OCI-LY1 (cell line): ENCODE measurements at regions not wholly inside any gene's neighbourhood (a gene's known extent, or its start where the extent isn't known, plus 50 kb on each side); places are given as distances from the start of the nearest gene placed in this dataset.

Experiments used
- EZH2 ChIP-seq: fragments of 200-600 bp; sonication (generic), shearing (Covaris generic); IDR thresholded peaks from 2 replicates; pipeline ENCODE4 v1.8.0; 2017; ENCODE audit warnings: borderline replicate concordance, mixed run types, mild to moderate bottlenecking, antibody characterized with exemption, low read length, moderate library complexity, mixed read lengths
- TF ChIP-seq, protein P1 (sequence below): fragments of 200-600 bp; sonication (generic), shearing (Covaris generic); IDR thresholded peaks from 2 replicates; pipeline ENCODE4 v1.5.1; 2017; ENCODE audit warnings: mild to moderate bottlenecking, antibody characterized with exemption, low read length, moderate library complexity, mixed read lengths

GRCh38 chr3:82618594-82618993 is 857.1 kb upstream of the GBE1 start:
- TF ChIP-seq, protein P1, sequence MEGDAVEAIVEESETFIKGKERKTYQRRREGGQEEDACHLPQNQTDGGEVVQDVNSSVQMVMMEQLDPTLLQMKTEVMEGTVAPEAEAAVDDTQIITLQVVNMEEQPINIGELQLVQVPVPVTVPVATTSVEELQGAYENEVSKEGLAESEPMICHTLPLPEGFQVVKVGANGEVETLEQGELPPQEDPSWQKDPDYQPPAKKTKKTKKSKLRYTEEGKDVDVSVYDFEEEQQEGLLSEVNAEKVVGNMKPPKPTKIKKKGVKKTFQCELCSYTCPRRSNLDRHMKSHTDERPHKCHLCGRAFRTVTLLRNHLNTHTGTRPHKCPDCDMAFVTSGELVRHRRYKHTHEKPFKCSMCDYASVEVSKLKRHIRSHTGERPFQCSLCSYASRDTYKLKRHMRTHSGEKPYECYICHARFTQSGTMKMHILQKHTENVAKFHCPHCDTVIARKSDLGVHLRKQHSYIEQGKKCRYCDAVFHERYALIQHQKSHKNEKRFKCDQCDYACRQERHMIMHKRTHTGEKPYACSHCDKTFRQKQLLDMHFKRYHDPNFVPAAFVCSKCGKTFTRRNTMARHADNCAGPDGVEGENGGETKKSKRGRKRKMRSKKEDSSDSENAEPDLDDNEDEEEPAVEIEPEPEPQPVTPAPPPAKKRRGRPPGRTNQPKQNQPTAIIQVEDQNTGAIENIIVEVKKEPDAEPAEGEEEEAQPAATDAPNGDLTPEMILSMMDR: no peak
- TF ChIP-seq EZH2: no peak
